ENCODE measurements at regions not wholly inside any gene's neighbourhood (a gene's known extent, or its start where the extent isn't known, plus 50 kb on each side); places are given as distances from the start of the nearest gene placed in this dataset.

- no peak for TF ChIP-seq POLR2AphosphoS5 (IDR thresholded peaks at IDR 0.05; ENCODE audit: low read depth, low read length)
- TF ChIP-seq SIN3A (IDR thresholded peaks at IDR 0.05; ENCODE audit: borderline replicate concordance, insufficient read depth, low read length): no peak
- TF ChIP-seq FOXP2 (optimal IDR thresholded peaks at IDR 0.05; ENCODE audit: borderline replicate concordance, extremely low read depth, extremely low read length, insufficient read depth): no peak
- no peak for TF ChIP-seq TAF1 (IDR thresholded peaks at IDR 0.05; ENCODE audit: borderline replicate concordance, insufficient read depth, low read length)
- TF ChIP-seq REST (IDR thresholded peaks at IDR 0.05; ENCODE audit: insufficient read depth in 1 of 2, low read depth in 2 of 2, low read length in 2 of 2): no peak
Measured at GRCh38 chr15:36361351-36361870, 218.0 kb upstream of the CDIN1 start.

GRCh38 chr15:36362509-36362915 is 216.9 kb upstream of the CDIN1 start:
- TF ChIP-seq FOXP2 (optimal IDR thresholded peaks at IDR 0.05; ENCODE audit: borderline replicate concordance, extremely low read depth, extremely low read length, insufficient read depth) (no peak), SIN3A (IDR thresholded peaks at IDR 0.05; ENCODE audit: borderline replicate concordance, insufficient read depth, low read length) (no peak), POLR2AphosphoS5 (IDR thresholded peaks at IDR 0.05; ENCODE audit: low read depth, low read length) (no peak)

GRCh38 chr15:36363335-36363734 is 216.1 kb upstream of the CDIN1 start:
- no peak for TF ChIP-seq FOXP2 (optimal IDR thresholded peaks at IDR 0.05; ENCODE audit: borderline replicate concordance, extremely low read depth, extremely low read length, insufficient read depth)
- no peak for TF ChIP-seq SIN3A (IDR thresholded peaks at IDR 0.05; ENCODE audit: borderline replicate concordance, insufficient read depth, low read length)
- TF ChIP-seq TAF1 (IDR thresholded peaks at IDR 0.05; ENCODE audit: borderline replicate concordance, insufficient read depth, low read length): no peak
- TF ChIP-seq REST (IDR thresholded peaks at IDR 0.05; ENCODE audit: insufficient read depth in 1 of 2, low read depth in 2 of 2, low read length in 2 of 2): no peak
- TF ChIP-seq POLR2AphosphoS5 (IDR thresholded peaks at IDR 0.05; ENCODE audit: low read depth, low read length): no peak

- TF ChIP-seq FOXP2 (optimal IDR thresholded peaks at IDR 0.05; ENCODE audit: borderline replicate concordance, extremely low read depth, extremely low read length, insufficient read depth) (no peak), SIN3A (IDR thresholded peaks at IDR 0.05; ENCODE audit: borderline replicate concordance, insufficient read depth, low read length) (no peak), TAF1 (IDR thresholded peaks at IDR 0.05; ENCODE audit: borderline replicate concordance, insufficient read depth, low read length) (no peak), POLR2AphosphoS5 (IDR thresholded peaks at IDR 0.05; ENCODE audit: low read depth, low read length) (no peak), REST (IDR thresholded peaks at IDR 0.05; ENCODE audit: insufficient read depth in 1 of 2, low read depth in 2 of 2, low read length in 2 of 2) (no peak)
Measured at GRCh38 chr15:36364377-36364776, 215.0 kb upstream of the CDIN1 start.

- TF ChIP-seq FOXP2 (optimal IDR thresholded peaks at IDR 0.05; ENCODE audit: borderline replicate concordance, extremely low read depth, extremely low read length, insufficient read depth): no peak
- no peak for TF ChIP-seq TAF1 (IDR thresholded peaks at IDR 0.05; ENCODE audit: borderline replicate concordance, insufficient read depth, low read length)
- TF ChIP-seq SIN3A (IDR thresholded peaks at IDR 0.05; ENCODE audit: borderline replicate concordance, insufficient read depth, low read length): no peak
- no peak for TF ChIP-seq REST (IDR thresholded peaks at IDR 0.05; ENCODE audit: insufficient read depth in 1 of 2, low read depth in 2 of 2, low read length in 2 of 2)
Measured at GRCh38 chr15:36365963-36366362, 213.5 kb upstream of the CDIN1 start.
